Calu3 (cell line): ENCODE measurements at regions not wholly inside any gene's neighbourhood (a gene's known extent, or its start where the extent isn't known, plus 50 kb on each side); places are given as distances from the start of the nearest gene placed in this dataset.

ENCODE experiments used
- BruUV-seq: library from RNA; stranded (reverse); fragments of 400-500 nt; replicated peaks from 2 replicates; lab custom pipeline; 2021; lab: Mats Ljungman, UMichigan
- CTCF ChIA-PET: fragments of 300-600 bp; sonication (Branson Sonifier 250); formaldehyde crosslinking; loops from one replicate; lab custom pipeline; 2022; ENCODE audit warnings: antibody characterized with exemption; lab: Charles Lee
- DNase-seq: peaks from one replicate; pipeline ENCODE4 v3.0.0; 2022
- H3K27ac Mint-ChIP-seq: one replicate; pipeline ENCODE4 v1.8.0; 2022; ENCODE audit warnings: mixed read lengths; ENCODE audit not compliant: unreplicated experiment
- H3K27me3 Mint-ChIP-seq: one replicate; pipeline ENCODE4 v1.8.0; 2022; ENCODE audit warnings: mixed read lengths; ENCODE audit not compliant: unreplicated experiment
- H3K36me3 Mint-ChIP-seq: one replicate; pipeline ENCODE4 v1.8.0; 2022; ENCODE audit warnings: mild to moderate bottlenecking, moderate library complexity, mixed read lengths; ENCODE audit not compliant: insufficient read depth, unreplicated experiment
- H3K4me1 Mint-ChIP-seq: one replicate; pipeline ENCODE4 v1.8.0; 2022; ENCODE audit warnings: mild to moderate bottlenecking, low read depth, mixed read lengths; ENCODE audit not compliant: unreplicated experiment
- H3K4me3 Mint-ChIP-seq: one replicate; pipeline ENCODE4 v1.8.0; 2022; ENCODE audit warnings: mild to moderate bottlenecking, low read depth, moderate library complexity, mixed read lengths; ENCODE audit not compliant: unreplicated experiment
- H3K9me3 Mint-ChIP-seq: one replicate; pipeline ENCODE4 v1.8.0; 2022; ENCODE audit warnings: low read depth, mixed read lengths; ENCODE audit not compliant: unreplicated experiment
- CTCF ChIP-seq: fragments of 200-600 bp; IDR thresholded peaks from one replicate; pipeline ENCODE4 v1.8.0; 2022; ENCODE audit warnings: antibody characterized with exemption; ENCODE audit not compliant: unreplicated experiment
- intact Hi-C: fragments of 100-400 bp; cut with micrococcal nuclease; formaldehyde crosslinking; loops from one replicate; pipeline ENCODE4 v1.10.0; 2022; ENCODE audit not compliant: unreplicated experiment

DNA sequence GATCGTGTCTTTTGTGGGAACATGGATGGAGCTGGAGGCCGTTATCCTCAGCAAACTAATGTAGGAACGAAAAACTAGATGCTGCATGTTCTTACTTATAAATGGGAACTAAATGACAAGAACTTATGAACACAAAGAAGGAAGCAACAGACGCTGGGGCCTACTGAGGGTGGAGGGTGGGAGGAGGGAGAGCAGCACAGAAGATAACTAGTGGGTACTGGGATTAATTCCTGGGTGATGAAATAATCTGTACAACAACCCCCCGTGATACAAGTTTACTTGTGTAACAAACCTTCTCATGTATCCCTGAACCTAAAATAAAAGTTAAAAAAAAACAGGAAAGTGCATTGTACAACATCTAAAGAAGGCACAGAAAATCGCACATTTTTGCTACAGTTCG is 59.0 kb upstream of the TMEM170B start:
- H3K27ac Mint-ChIP-seq = no peak overlapping the region
- no peaks in the 10 kb centered on the region for H3K4me1 Mint-ChIP-seq
- no peak for TF ChIP-seq CTCF
- no peak for DNase-seq
- H3K36me3 Mint-ChIP-seq = no peaks in the 10 kb centered on the region
- H3K27me3 Mint-ChIP-seq = no peaks in the 10 kb centered on the region
- no TSS peak for BruUV-seq
- H3K9me3 Mint-ChIP-seq = no peaks in the 10 kb centered on the region
- CTCF ChIA-PET = no interaction called here
- intact Hi-C loops = no loop called here
- no peak overlapping the region for H3K4me3 Mint-ChIP-seq

DNA sequence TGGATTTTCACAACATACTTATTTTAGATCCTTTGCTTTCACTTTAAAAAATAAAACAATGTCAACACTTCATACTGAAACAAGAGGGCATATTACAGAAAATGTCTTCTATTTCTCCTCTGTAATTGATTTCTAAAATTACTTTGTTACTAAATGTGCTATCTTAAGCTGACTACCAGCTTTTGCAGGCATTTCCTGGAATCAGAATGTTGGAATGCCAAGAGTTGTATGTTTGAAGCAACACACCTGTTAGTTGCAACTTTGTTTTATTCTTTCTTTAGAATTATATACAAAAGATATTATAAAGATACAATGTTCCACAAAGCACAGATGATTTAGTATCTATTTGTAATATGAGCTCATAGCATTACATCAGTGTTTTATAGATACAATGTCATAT is 62.5 kb upstream of the TMEM170B start:
- no peak for DNase-seq
- intact Hi-C loops = no loop called here
- CTCF ChIA-PET = no interaction called here

GRCh38 chr6:11473008-11473740 is 64.4 kb upstream of the TMEM170B start:
- DNase-seq = no peak
- intact Hi-C loops = no loop called here
- CTCF ChIA-PET = interaction anchor here (0.6 kb wide), 1 partner anchor 1049 kb away, joined by 3 read pairs; no protein-coding TSS in a partner anchor
- H3K9me3 Mint-ChIP-seq = no peaks in the 10 kb centered on the region
- H3K27me3 Mint-ChIP-seq = no peaks in the 10 kb centered on the region
- TF ChIP-seq CTCF = no peak
- no peak overlapping the region for H3K4me3 Mint-ChIP-seq
- BruUV-seq = no TSS peak
- no peaks in the 10 kb centered on the region for H3K4me1 Mint-ChIP-seq
- no peaks in the 10 kb centered on the region for H3K36me3 Mint-ChIP-seq
- no peak overlapping the region for H3K27ac Mint-ChIP-seq

More for the DNA sequence above, 62.5 kb upstream of the TMEM170B start:
- H3K4me1 Mint-ChIP-seq = no peaks in the 10 kb centered on the region
- TF ChIP-seq CTCF = no peak
- H3K27me3 Mint-ChIP-seq = no peaks in the 10 kb centered on the region
- no peak overlapping the region for H3K27ac Mint-ChIP-seq
- H3K4me3 Mint-ChIP-seq = no peak overlapping the region
- BruUV-seq = no TSS peak
- no peaks in the 10 kb centered on the region for H3K9me3 Mint-ChIP-seq
- no peaks in the 10 kb centered on the region for H3K36me3 Mint-ChIP-seq

DNA sequence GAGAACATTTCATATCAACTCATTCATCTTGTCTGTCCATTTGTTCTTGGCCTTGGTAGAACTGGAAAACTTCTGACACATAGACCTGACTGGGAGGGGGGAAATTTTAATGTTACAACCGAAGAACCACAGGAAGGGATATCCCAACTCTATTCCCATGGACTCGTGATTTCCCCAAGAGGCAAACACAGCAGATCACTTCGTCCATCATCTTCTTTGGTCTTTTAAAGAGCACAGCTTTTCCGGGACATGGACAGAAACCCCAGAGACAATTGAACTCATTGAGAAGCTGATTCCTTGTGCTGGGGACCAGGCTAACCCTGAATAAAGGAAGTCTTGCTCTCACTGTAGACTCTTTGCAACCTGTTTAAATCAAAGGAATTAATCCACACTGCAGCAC is 66.3 kb upstream of the TMEM170B start:
- intact Hi-C loops = no loop called here

More for the DNA sequence above, 66.3 kb upstream of the TMEM170B start:
- no TSS peak for BruUV-seq
- no peaks in the 10 kb centered on the region for H3K27me3 Mint-ChIP-seq
- CTCF ChIA-PET = no interaction called here
- no peak for DNase-seq
- no peaks in the 10 kb centered on the region for H3K36me3 Mint-ChIP-seq
- no peaks in the 10 kb centered on the region for H3K9me3 Mint-ChIP-seq
- no peak overlapping the region for H3K4me3 Mint-ChIP-seq
- no peak for TF ChIP-seq CTCF
- no peaks in the 10 kb centered on the region for H3K4me1 Mint-ChIP-seq
- no peak overlapping the region for H3K27ac Mint-ChIP-seq
